ENCODE measurements at regions not wholly inside any gene's neighbourhood (a gene's known extent, or its start where the extent isn't known, plus 50 kb on each side); places are given as distances from the start of the nearest gene placed in this dataset.

- no peak for DNase-seq
- no peak overlapping the region for H3K4me3 ChIP-seq
- intact Hi-C loops (cut with DNase I; ENCODE audit: low total_unique reads) = no loop called here
- no peaks in the 10 kb centered on the region for H3K4me1 ChIP-seq
- no peak for TF ChIP-seq CTCF (IDR thresholded peaks at IDR 0.05)
- TF ChIP-seq POLR2A (IDR thresholded peaks at IDR 0.05) = no peak
- H3K9me3 ChIP-seq = no peaks in the 10 kb centered on the region
- H3K27me3 ChIP-seq = no peaks in the 10 kb centered on the region
- no peaks in the 10 kb centered on the region for H3K36me3 ChIP-seq (ENCODE audit: low read depth, missing control alignments)
- 53 to 54% methylated on average over 4 of the region's 4 CpGs for WGBS, 2 donors
- no peak overlapping the region for H3K27ac ChIP-seq
Observed at GRCh38 chr2:76469066-76469465, 758.4 kb upstream of the GCFC2 start.

- intact Hi-C loops (cut with DNase I; ENCODE audit: low total_unique reads) = no loop called here
- WGBS, 2 donors = 81 to 87% methylated on average over 2 of the region's 2 CpGs
Observed at GRCh38 chr2:76467326-76467725, 756.6 kb upstream of the GCFC2 start.

GRCh38 chr2:76464310-76464709 lies 753.6 kb upstream of the GCFC2 start:
- TF ChIP-seq CTCF (IDR thresholded peaks at IDR 0.05) = no peak
- no peak for TF ChIP-seq POLR2A (IDR thresholded peaks at IDR 0.05)
- 80 to 84% methylated on average over 2 of the region's 2 CpGs for WGBS, 2 donors
- no peaks in the 10 kb centered on the region for H3K36me3 ChIP-seq (ENCODE audit: low read depth, missing control alignments)
- DNase-seq = no peak
- H3K27me3 ChIP-seq = no peaks in the 10 kb centered on the region
- no peaks in the 10 kb centered on the region for H3K9me3 ChIP-seq
- intact Hi-C loops (cut with DNase I; ENCODE audit: low total_unique reads) = no loop called here
- H3K27ac ChIP-seq = no peak overlapping the region
- H3K4me3 ChIP-seq = no peak overlapping the region
- H3K4me1 ChIP-seq = no peaks in the 10 kb centered on the region

More at GRCh38 chr2:76467326-76467725, 756.6 kb upstream of the GCFC2 start:
- no peak for DNase-seq
- Histone ChIP-seq H3K27me3 (no peaks in the 10 kb centered on the region), H3K4me1 (no peaks in the 10 kb centered on the region), H3K4me3 (no peak overlapping the region), H3K36me3 (ENCODE audit: low read depth, missing control alignments) (no peaks in the 10 kb centered on the region), H3K27ac (no peak overlapping the region), H3K9me3 (no peaks in the 10 kb centered on the region)
- TF ChIP-seq CTCF (IDR thresholded peaks at IDR 0.05) (no peak), POLR2A (IDR thresholded peaks at IDR 0.05) (no peak)

- no peaks in the 10 kb centered on the region for H3K9me3 ChIP-seq
- no peak overlapping the region for H3K27ac ChIP-seq
- no peak for DNase-seq
- H3K4me1 ChIP-seq = no peaks in the 10 kb centered on the region
- WGBS, 2 donors = 81 to 87% methylated on average over 4 of the region's 4 CpGs
- no peaks in the 10 kb centered on the region for H3K36me3 ChIP-seq (ENCODE audit: low read depth, missing control alignments)
- H3K4me3 ChIP-seq = no peak overlapping the region
- intact Hi-C loops (cut with DNase I; ENCODE audit: low total_unique reads) = no loop called here
- H3K27me3 ChIP-seq = no peaks in the 10 kb centered on the region
- no peak for TF ChIP-seq POLR2A (IDR thresholded peaks at IDR 0.05)
- no peak for TF ChIP-seq CTCF (IDR thresholded peaks at IDR 0.05)
Observed at GRCh38 chr2:76461431-76461830, 750.7 kb upstream of the GCFC2 start.

GRCh38 chr2:76455910-76456309 lies 745.2 kb upstream of the GCFC2 start:
- Histone ChIP-seq H3K4me1 (no peaks in the 10 kb centered on the region), H3K9me3 (no peaks in the 10 kb centered on the region), H3K27ac (no peak overlapping the region), H3K4me3 (no peak overlapping the region), H3K36me3 (ENCODE audit: low read depth, missing control alignments) (no peaks in the 10 kb centered on the region), H3K27me3 (no peaks in the 10 kb centered on the region)
- TF ChIP-seq CTCF (IDR thresholded peaks at IDR 0.05) = no peak
- no peak for TF ChIP-seq POLR2A (IDR thresholded peaks at IDR 0.05)
- no peak for DNase-seq
- intact Hi-C loops (cut with DNase I; ENCODE audit: low total_unique reads) = no loop called here
- WGBS, 2 donors = 62 to 68% methylated on average over 2 of the region's 2 CpGs
